Endothelial cell of umbilical vein (primary cell): ENCODE measurements at regions not wholly inside any gene's neighbourhood (a gene's known extent, or its start where the extent isn't known, plus 50 kb on each side); places are given as distances from the start of the nearest gene placed in this dataset.

ENCODE experiments used
- POLR2A ChIP-seq: IDR thresholded peaks from 2 replicates; pipeline ENCODE4 v1.6.1; 2012; ENCODE audit warnings: low read depth, mild to moderate bottlenecking, control low read depth, low read length
- POLR2AphosphoS5 ChIP-seq: IDR thresholded peaks from 2 replicates; pipeline ENCODE4 v1.6.1; 2012; ENCODE audit warnings: low read depth, mild to moderate bottlenecking, control low read depth, low read length, moderate library complexity; ENCODE audit not compliant: insufficient read depth
- TF ChIP-seq, protein P1 (sequence below), 2 donors: IDR thresholded peaks; 1 replicate in 1 of 2; 2 replicates in 1 of 2; pipeline ENCODE4 v1.5.1; 2011; ENCODE audit warnings: low read length in 2 of 2, mild to moderate bottlenecking in 2 of 2, moderate library complexity in 2 of 2, control low read depth in 1 of 2, inconsistent platforms in 1 of 2, low read depth in 1 of 2; ENCODE audit not compliant: insufficient read depth in 1 of 2; ENCODE audit errors: extremely low read depth in 1 of 2
- TF ChIP-seq, protein P2 (sequence below): IDR thresholded peaks from 2 replicates; pipeline ENCODE4 v1.6.1; 2011; ENCODE audit not compliant: insufficient read depth, insufficient read length

DNA sequence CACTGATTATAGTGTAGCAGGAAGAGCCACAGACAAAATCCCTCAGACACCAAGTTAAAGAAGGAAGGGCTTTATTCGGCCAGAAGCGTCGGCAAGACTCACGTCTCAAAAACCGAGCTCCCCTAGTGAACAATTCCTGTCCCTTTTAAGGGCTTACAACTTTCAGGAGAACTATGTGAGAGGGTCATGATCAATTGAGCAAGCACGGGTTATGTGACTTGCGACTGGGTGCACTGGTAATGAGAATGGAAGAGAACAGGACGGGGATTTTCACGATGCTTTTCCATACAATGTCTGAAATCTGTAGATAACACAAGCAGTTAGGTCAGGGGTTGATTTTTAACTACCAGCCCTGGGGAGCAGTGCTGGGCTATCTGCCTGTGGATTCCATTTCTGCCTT lies 116.7 kb downstream of the MFAP3L start:
- TF ChIP-seq, protein P1, sequence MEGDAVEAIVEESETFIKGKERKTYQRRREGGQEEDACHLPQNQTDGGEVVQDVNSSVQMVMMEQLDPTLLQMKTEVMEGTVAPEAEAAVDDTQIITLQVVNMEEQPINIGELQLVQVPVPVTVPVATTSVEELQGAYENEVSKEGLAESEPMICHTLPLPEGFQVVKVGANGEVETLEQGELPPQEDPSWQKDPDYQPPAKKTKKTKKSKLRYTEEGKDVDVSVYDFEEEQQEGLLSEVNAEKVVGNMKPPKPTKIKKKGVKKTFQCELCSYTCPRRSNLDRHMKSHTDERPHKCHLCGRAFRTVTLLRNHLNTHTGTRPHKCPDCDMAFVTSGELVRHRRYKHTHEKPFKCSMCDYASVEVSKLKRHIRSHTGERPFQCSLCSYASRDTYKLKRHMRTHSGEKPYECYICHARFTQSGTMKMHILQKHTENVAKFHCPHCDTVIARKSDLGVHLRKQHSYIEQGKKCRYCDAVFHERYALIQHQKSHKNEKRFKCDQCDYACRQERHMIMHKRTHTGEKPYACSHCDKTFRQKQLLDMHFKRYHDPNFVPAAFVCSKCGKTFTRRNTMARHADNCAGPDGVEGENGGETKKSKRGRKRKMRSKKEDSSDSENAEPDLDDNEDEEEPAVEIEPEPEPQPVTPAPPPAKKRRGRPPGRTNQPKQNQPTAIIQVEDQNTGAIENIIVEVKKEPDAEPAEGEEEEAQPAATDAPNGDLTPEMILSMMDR (IDR thresholded peaks at IDR 0.05; ENCODE audit: extremely low read depth in 1 of 2, insufficient read depth in 1 of 2, low read depth in 1 of 2, low read length in 2 of 2): no peak
- TF ChIP-seq, protein P2, sequence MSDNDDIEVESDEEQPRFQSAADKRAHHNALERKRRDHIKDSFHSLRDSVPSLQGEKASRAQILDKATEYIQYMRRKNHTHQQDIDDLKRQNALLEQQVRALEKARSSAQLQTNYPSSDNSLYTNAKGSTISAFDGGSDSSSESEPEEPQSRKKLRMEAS: no peak
- TF ChIP-seq POLR2AphosphoS5 (no peak), POLR2A (no peak)
